Neural progenitor cell (in vitro differentiated cells): ENCODE measurements at regions not wholly inside any gene's neighbourhood (a gene's known extent, or its start where the extent isn't known, plus 50 kb on each side); places are given as distances from the start of the nearest gene placed in this dataset.

Experiments used
- DNase-seq: peaks from one replicate; pipeline ENCODE4 v3.0.0-alpha.2; 2016; ENCODE audit warnings: low spot score
- H2AFZ ChIP-seq: fragments of 200-600 bp; sonication (generic); replicated peaks from 2 replicates; pipeline ENCODE4 v1.6.1; 2016; ENCODE audit warnings: antibody characterized with exemption
- H3F3A ChIP-seq: fragments of 200-600 bp; sonication (generic); 2 replicates; pipeline ENCODE4 v1.6.1; 2016; ENCODE audit warnings: antibody characterized with exemption, low read depth
- H3K27ac ChIP-seq: fragments of 200-600 bp; sonication (generic); 2 replicates; pipeline ENCODE4 v1.5.1; 2016; ENCODE audit warnings: mild to moderate bottlenecking
- H3K27me3 ChIP-seq: fragments of 200-600 bp; sonication (generic); 2 replicates; pipeline ENCODE4 v1.6.1; 2016; ENCODE audit warnings: mild to moderate bottlenecking, moderate library complexity
- H3K36me3 ChIP-seq: fragments of 200-600 bp; sonication (generic); 2 replicates; pipeline ENCODE4 v1.5.1; 2016
- H3K4me1 ChIP-seq: fragments of 200-600 bp; sonication (generic); 2 replicates; pipeline ENCODE4 v1.6.1; 2016; ENCODE audit warnings: mixed run types
- H3K4me2 ChIP-seq: fragments of 200-600 bp; sonication (generic); 2 replicates; pipeline ENCODE4 v1.6.1; 2016
- H3K4me3 ChIP-seq: fragments of 200-600 bp; sonication (generic); 2 replicates; pipeline ENCODE4 v1.5.1; 2016
- H3K79me2 ChIP-seq: fragments of 200-600 bp; sonication (generic); 2 replicates; pipeline ENCODE4 v1.6.1; 2016; ENCODE audit warnings: low read depth
- H3K9ac ChIP-seq: fragments of 200-600 bp; sonication (generic); 2 replicates; pipeline ENCODE4 v1.6.1; 2016
- H3K9me3 ChIP-seq: fragments of 200-600 bp; sonication (generic); 2 replicates; pipeline ENCODE4 v1.5.1; 2016; ENCODE audit warnings: low read depth
- H4K20me1 ChIP-seq: fragments of 200-600 bp; sonication (generic); 2 replicates; pipeline ENCODE4 v1.6.1; 2016; ENCODE audit warnings: low read depth
- H3K27ac Mint-ChIP-seq: 3 replicates; pipeline ENCODE4 v1.8.0; 2021; ENCODE audit warnings: mixed read lengths
- H3K27me3 Mint-ChIP-seq: 2 replicates; pipeline ENCODE4 v1.8.0; 2022; ENCODE audit warnings: low read depth, mild to moderate bottlenecking, inconsistent platforms, moderate library complexity, mixed read lengths; ENCODE audit not compliant: insufficient read depth
- H3K36me3 Mint-ChIP-seq: 3 replicates; pipeline ENCODE4 v1.8.0; 2021; ENCODE audit warnings: mixed read lengths
- H3K4me1 Mint-ChIP-seq: 3 replicates; pipeline ENCODE4 v1.8.0; 2021; ENCODE audit warnings: mixed read lengths
- H3K4me3 Mint-ChIP-seq: 3 replicates; pipeline ENCODE4 v1.8.0; 2021; ENCODE audit warnings: mild to moderate bottlenecking, moderate library complexity, mixed read lengths
- H3K9me3 Mint-ChIP-seq: 3 replicates; pipeline ENCODE4 v1.8.0; 2020; ENCODE audit warnings: mixed read lengths
- EZH2 ChIP-seq: fragments of 200-600 bp; sonication (generic); IDR thresholded peaks from 2 replicates; pipeline ENCODE4 v1.6.1; 2017; ENCODE audit warnings: antibody characterized with exemption, mild to moderate bottlenecking, moderate library complexity
- EZH2phosphoT487 ChIP-seq: fragments of 200-600 bp; sonication (generic); IDR thresholded peaks from 2 replicates; pipeline ENCODE4 v1.6.1; 2017; ENCODE audit warnings: antibody characterized with exemption
- TF ChIP-seq, protein P1 (sequence below): fragments of 200-600 bp; sonication (generic); IDR thresholded peaks from 2 replicates; pipeline ENCODE4 v1.5.1; 2017; ENCODE audit warnings: antibody characterized with exemption, mild to moderate bottlenecking

DNA sequence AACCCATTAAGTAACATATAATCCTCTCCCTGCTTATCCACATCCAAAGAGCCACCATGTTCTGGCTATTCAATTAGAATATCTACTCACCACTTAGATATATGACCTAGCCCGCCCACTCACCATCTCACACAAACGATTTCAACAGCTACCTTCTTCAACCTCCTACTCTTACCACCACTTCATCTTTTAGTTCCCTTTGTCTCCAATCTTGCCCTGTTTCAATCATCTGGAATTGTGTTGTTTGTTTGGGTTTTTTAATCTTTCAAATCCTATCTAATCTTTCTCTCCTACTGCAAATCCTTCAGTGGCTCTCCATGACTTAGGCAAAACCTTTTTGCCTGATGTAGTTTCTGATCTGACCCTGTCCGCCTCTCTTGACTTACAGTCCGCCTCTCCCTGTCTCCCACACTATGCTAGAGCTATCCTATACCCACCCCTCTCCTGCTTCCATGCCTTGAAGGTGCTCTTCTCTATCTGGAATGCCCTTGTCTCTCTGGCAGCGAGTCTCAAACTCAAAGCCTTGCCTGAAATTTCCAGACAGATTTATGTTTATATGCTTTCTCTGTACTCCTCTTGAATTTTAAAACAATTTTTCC is 161.0 kb upstream of the CRY1 start:
- H3K9me3 Mint-ChIP-seq: no peaks in the 10 kb centered on the region
- no peak overlapping the region for H3K4me2 ChIP-seq
- H3K27ac ChIP-seq: no peak overlapping the region
- H3K4me1 Mint-ChIP-seq: peaks cover under 1% of the 10 kb centered on the region
- no peak overlapping the region for H3K9ac ChIP-seq
- no peaks in the 10 kb centered on the region for H3K36me3 ChIP-seq
- no peak for TF ChIP-seq EZH2
- TF ChIP-seq, protein P1, sequence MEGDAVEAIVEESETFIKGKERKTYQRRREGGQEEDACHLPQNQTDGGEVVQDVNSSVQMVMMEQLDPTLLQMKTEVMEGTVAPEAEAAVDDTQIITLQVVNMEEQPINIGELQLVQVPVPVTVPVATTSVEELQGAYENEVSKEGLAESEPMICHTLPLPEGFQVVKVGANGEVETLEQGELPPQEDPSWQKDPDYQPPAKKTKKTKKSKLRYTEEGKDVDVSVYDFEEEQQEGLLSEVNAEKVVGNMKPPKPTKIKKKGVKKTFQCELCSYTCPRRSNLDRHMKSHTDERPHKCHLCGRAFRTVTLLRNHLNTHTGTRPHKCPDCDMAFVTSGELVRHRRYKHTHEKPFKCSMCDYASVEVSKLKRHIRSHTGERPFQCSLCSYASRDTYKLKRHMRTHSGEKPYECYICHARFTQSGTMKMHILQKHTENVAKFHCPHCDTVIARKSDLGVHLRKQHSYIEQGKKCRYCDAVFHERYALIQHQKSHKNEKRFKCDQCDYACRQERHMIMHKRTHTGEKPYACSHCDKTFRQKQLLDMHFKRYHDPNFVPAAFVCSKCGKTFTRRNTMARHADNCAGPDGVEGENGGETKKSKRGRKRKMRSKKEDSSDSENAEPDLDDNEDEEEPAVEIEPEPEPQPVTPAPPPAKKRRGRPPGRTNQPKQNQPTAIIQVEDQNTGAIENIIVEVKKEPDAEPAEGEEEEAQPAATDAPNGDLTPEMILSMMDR: no peak
- no peak for TF ChIP-seq EZH2phosphoT487
- no peaks in the 10 kb centered on the region for H3K9me3 ChIP-seq
- H3K4me3 ChIP-seq: no peak overlapping the region
- DNase-seq: no peak
- H4K20me1 ChIP-seq: no peaks in the 10 kb centered on the region
- H3K27me3 Mint-ChIP-seq: no peaks in the 10 kb centered on the region
- peak overlapping the region; percentile 38 for H2AFZ ChIP-seq
- no peaks in the 10 kb centered on the region for H3K27me3 ChIP-seq
- no peak overlapping the region for H3K27ac Mint-ChIP-seq
- H3K36me3 Mint-ChIP-seq: no peaks in the 10 kb centered on the region
- no peaks in the 10 kb centered on the region for H3K4me1 ChIP-seq
- no peaks in the 10 kb centered on the region for H3F3A ChIP-seq
- no peak overlapping the region for H3K4me3 Mint-ChIP-seq
- no peaks in the 10 kb centered on the region for H3K79me2 ChIP-seq

DNA sequence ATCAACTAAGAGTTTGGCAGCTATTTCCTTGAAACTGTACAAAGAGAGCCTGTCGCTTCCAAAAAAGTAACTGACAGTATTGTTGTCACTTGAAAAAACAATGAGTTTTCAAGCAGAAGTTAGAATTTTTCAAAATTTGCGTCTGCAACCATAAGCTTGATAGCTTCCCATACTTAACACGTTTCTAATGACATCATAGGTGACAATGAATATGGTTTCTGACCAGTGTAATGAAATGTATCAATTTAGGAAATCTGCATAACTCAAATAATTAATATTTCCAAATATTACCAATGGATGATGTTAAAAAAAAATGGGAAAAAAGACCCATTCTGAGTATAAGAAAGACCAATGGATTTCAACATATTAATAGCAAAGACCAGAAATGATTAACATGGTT is 165.4 kb upstream of the CRY1 start:
- H3K27me3 Mint-ChIP-seq: no peaks in the 10 kb centered on the region
- Histone ChIP-seq H3K79me2 (no peaks in the 10 kb centered on the region), H3K9ac (no peak overlapping the region), H3K36me3 (no peaks in the 10 kb centered on the region), H3K27me3 (no peaks in the 10 kb centered on the region), H3K4me3 (no peak overlapping the region), H3K9me3 (no peaks in the 10 kb centered on the region), H3K27ac (no peak overlapping the region), H3K4me1 (no peaks in the 10 kb centered on the region), H4K20me1 (no peaks in the 10 kb centered on the region), H3K4me2 (no peak overlapping the region), H3F3A (no peaks in the 10 kb centered on the region), H2AFZ (no peak overlapping the region)
- no peaks in the 10 kb centered on the region for H3K36me3 Mint-ChIP-seq
- H3K9me3 Mint-ChIP-seq: peaks cover 4% of the 10 kb centered on the region
- DNase-seq: no peak
- TF ChIP-seq EZH2phosphoT487 (no peak), EZH2 (no peak)
- TF ChIP-seq, protein P1: no peak
- H3K4me3 Mint-ChIP-seq: no peak overlapping the region
- H3K27ac Mint-ChIP-seq: no peak overlapping the region
- H3K4me1 Mint-ChIP-seq: no peaks in the 10 kb centered on the region

DNA sequence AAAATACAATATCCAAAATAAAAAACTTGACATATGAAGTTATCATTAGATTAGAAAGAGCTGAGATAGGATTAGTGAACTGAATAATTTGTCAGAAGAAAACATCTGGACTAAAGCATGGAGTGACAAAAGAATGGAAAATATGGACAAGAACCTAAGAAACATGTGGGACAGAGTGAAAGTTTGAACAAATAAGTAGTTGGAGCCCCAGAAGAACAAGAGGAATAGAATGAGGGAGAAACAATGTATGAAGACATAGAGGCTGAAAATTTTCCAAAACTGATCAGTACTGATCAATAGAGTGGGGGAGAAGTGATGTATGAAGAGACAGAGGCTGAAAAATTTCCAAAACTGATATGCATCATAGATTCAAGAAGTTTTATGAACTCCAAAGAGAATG is 170.6 kb upstream of the CRY1 start:
- H3K27me3 Mint-ChIP-seq: no peaks in the 10 kb centered on the region
- DNase-seq: no peak
- H3K79me2 ChIP-seq: no peaks in the 10 kb centered on the region
- H3K27ac Mint-ChIP-seq: no peak overlapping the region
- H3K4me1 Mint-ChIP-seq: no peaks in the 10 kb centered on the region
- H3K27me3 ChIP-seq: no peaks in the 10 kb centered on the region
- H4K20me1 ChIP-seq: no peaks in the 10 kb centered on the region
- no peak overlapping the region for H3K9ac ChIP-seq
- H3K36me3 ChIP-seq: no peaks in the 10 kb centered on the region
- H3K4me2 ChIP-seq: no peak overlapping the region
- TF ChIP-seq EZH2phosphoT487: no peak
- TF ChIP-seq EZH2: no peak
- TF ChIP-seq, protein P1: no peak
- H3K4me3 ChIP-seq: no peak overlapping the region
- no peaks in the 10 kb centered on the region for H3K36me3 Mint-ChIP-seq
- no peaks in the 10 kb centered on the region for H3F3A ChIP-seq
- no peaks in the 10 kb centered on the region for H3K9me3 ChIP-seq
- no peaks in the 10 kb centered on the region for H3K4me1 ChIP-seq
- H3K27ac ChIP-seq: no peak overlapping the region
- no peak overlapping the region for H3K4me3 Mint-ChIP-seq
- no peak overlapping the region for H2AFZ ChIP-seq
- peaks cover 7% of the 10 kb centered on the region for H3K9me3 Mint-ChIP-seq
